ENCODE measurements at regions not wholly inside any gene's neighbourhood (a gene's known extent, or its start where the extent isn't known, plus 50 kb on each side); places are given as distances from the start of the nearest gene placed in this dataset.
"Not testable (repeated sequence)": the region's sequence is repeated elsewhere in the genome, so short reads cannot be mapped to it uniquely, and the experiment has no call there.

GRCh38 chr3:164365242-164365641 lies 713.1 kb downstream of the SI start:
- DNase-seq = peak in 1 of 2 experiments; percentile 6

GRCh38 chr3:164364111-164364510 lies 714.2 kb downstream of the SI start:
- DNase-seq = no peak

- DNase-seq = no peak
These were observed 717.4 kb downstream of the SI start for GRCh38 chr3:164360738-164361406.

- no peak for DNase-seq
These were observed 718.2 kb downstream of the SI start for GRCh38 chr3:164360078-164360578.

GRCh38 chr3:164352991-164353390 lies 725.3 kb downstream of the SI start:
- no peak for DNase-seq

- no peak for DNase-seq
These were observed 727.2 kb downstream of the SI start for GRCh38 chr3:164351131-164351530.

- not testable (repeated sequence) for DNase-seq
These were observed 736.1 kb downstream of the SI start for GRCh38 chr3:164342206-164342605.

GRCh38 chr3:164341086-164341485 lies 737.2 kb downstream of the SI start:
- no peak for DNase-seq

GRCh38 chr3:164340273-164340672 lies 738.0 kb downstream of the SI start:
- DNase-seq = no peak

GRCh38 chr3:164332831-164333802 lies 745.2 kb downstream of the SI start:
- no peak for DNase-seq

GRCh38 chr3:164326714-164327113 lies 751.6 kb downstream of the SI start:
- DNase-seq = peak in 1 of 2 experiments; percentile 14

GRCh38 chr3:164320962-164321361 lies 757.3 kb downstream of the SI start:
- DNase-seq = no peak

GRCh38 chr3:164306042-164306441 lies 772.3 kb downstream of the SI start:
- DNase-seq = no peak

- no peak for DNase-seq
These were observed 774.4 kb downstream of the SI start for GRCh38 chr3:164303894-164304293.

GRCh38 chr3:164302622-164303021 lies 775.7 kb downstream of the SI start:
- no peak for DNase-seq

GRCh38 chr3:164291486-164291885 lies 786.8 kb downstream of the SI start:
- DNase-seq = not testable (repeated sequence)

GRCh38 chr3:164278550-164278949 lies 799.7 kb downstream of the SI start:
- no peak for DNase-seq

- DNase-seq = no peak
These were observed 811.2 kb downstream of the SI start for GRCh38 chr3:164267053-164267452.

GRCh38 chr3:164250923-164251322 lies 827.4 kb downstream of the SI start:
- DNase-seq = no peak

GRCh38 chr3:164236851-164237250 lies 841.4 kb downstream of the SI start:
- DNase-seq = no peak

GRCh38 chr3:164235289-164236028 lies 842.8 kb downstream of the SI start:
- no peak for DNase-seq

- no peak for DNase-seq
These were observed 844.3 kb downstream of the SI start for GRCh38 chr3:164233951-164234350.

- no peak for DNase-seq
These were observed 846.6 kb downstream of the SI start for GRCh38 chr3:164231718-164232117.
